IMR-90 (cell line): ENCODE measurements at regions not wholly inside any gene's neighbourhood (a gene's known extent, or its start where the extent isn't known, plus 50 kb on each side); places are given as distances from the start of the nearest gene placed in this dataset.

Source experiments
- ATAC-seq: fragments of 200-7000 bp; cut with Tn5 transposase; 2 replicates; pipeline ENCODE4 v1.9.1; 2020; ENCODE audit warnings: low read depth, mild to moderate bottlenecking, moderate library complexity
- BruUV-seq: library from RNA; stranded (reverse); fragments of 400-500 nt; replicated peaks from 2 replicates; lab custom pipeline; 2021; lab: Mats Ljungman, UMichigan
- CTCF ChIA-PET: fragments of 300-600 bp; formaldehyde crosslinking; extraction: SDS; loops from one replicate; lab custom pipeline; 2021; ENCODE audit warnings: antibody characterized with exemption; lab: Yijun Ruan, JAX
- POLR2A ChIA-PET: fragments of 300-600 bp; sonication (Branson Sonifier 250); formaldehyde crosslinking; loops from one replicate; lab custom pipeline; 2022; ENCODE audit warnings: antibody characterized with exemption; ENCODE audit not compliant: unreplicated experiment; lab: Charles Lee
- DNase-seq: peaks from one replicate; pipeline ENCODE4 v3.0.0; 2013
- H2AFZ ChIP-seq: replicated peaks from 2 replicates; pipeline ENCODE3; 2013; ENCODE audit warnings: low read length, mild to moderate bottlenecking; ENCODE audit not compliant: poor library complexity
- H2AK5ac ChIP-seq: 2 replicates; pipeline ENCODE4 v1.6.1; 2013; ENCODE audit warnings: low read depth, low read length, inconsistent platforms
- H2AK9ac ChIP-seq: replicated peaks from 2 replicates; pipeline ENCODE3; 2013; ENCODE audit warnings: mild to moderate bottlenecking, low read depth, low read length, moderate library complexity; ENCODE audit not compliant: poor library complexity
- H2BK120ac ChIP-seq: 2 replicates; pipeline ENCODE4 v1.6.1; 2013; ENCODE audit warnings: low read depth, low read length, inconsistent platforms
- H2BK15ac ChIP-seq: 3 replicates; pipeline ENCODE4 v1.6.1; 2013; ENCODE audit warnings: low read depth, low read length, inconsistent platforms
- H2BK20ac ChIP-seq: 2 replicates; pipeline ENCODE4 v1.6.1; 2013; ENCODE audit warnings: low read depth, mild to moderate bottlenecking, inconsistent platforms, low read length, moderate library complexity
- H2BK5ac ChIP-seq: 2 replicates; pipeline ENCODE4 v1.6.1; 2013; ENCODE audit warnings: mild to moderate bottlenecking, low read depth, low read length, inconsistent platforms; ENCODE audit not compliant: poor library complexity, severe bottlenecking
- H3K14ac ChIP-seq: replicated peaks from 2 replicates; pipeline ENCODE4 v1.6.1; 2013; ENCODE audit warnings: low read depth, low read length, inconsistent platforms
- H3K18ac ChIP-seq: 2 replicates; pipeline ENCODE4 v1.6.1; 2013; ENCODE audit warnings: low read depth, low read length, control low read depth
- H3K23ac ChIP-seq: 2 replicates; pipeline ENCODE4 v1.6.1; 2013; ENCODE audit warnings: low read depth, low read length, inconsistent platforms
- H3K27ac ChIP-seq: 2 replicates; pipeline ENCODE4 v1.5.1; 2013; ENCODE audit warnings: mild to moderate bottlenecking, control low read depth, low read length; ENCODE audit not compliant: insufficient read depth
- H3K27me3 ChIP-seq: 2 replicates; pipeline ENCODE4 v1.6.1; 2013; ENCODE audit warnings: low read length; ENCODE audit not compliant: control insufficient read depth, insufficient read depth
- H3K36me3 ChIP-seq: 2 replicates; pipeline ENCODE4 v1.6.1; 2013; ENCODE audit warnings: low read length, mixed read lengths; ENCODE audit not compliant: control insufficient read depth, insufficient read depth
- H3K4ac ChIP-seq: 2 replicates; pipeline ENCODE4 v1.6.1; 2013; ENCODE audit warnings: low read depth, low read length, inconsistent platforms
- H3K4me1 ChIP-seq: 2 replicates; pipeline ENCODE4 v1.6.1; 2013; ENCODE audit warnings: low read length, mixed read lengths; ENCODE audit not compliant: control insufficient read depth, insufficient read depth
- H3K4me2 ChIP-seq: 2 replicates; pipeline ENCODE4 v1.6.1; 2013; ENCODE audit warnings: low read depth, mild to moderate bottlenecking, control low read depth, low read length, moderate library complexity
- H3K4me3 ChIP-seq: 2 replicates; pipeline ENCODE4 v1.5.1; 2013; ENCODE audit warnings: low read depth, mild to moderate bottlenecking, control low read depth, low read length, moderate library complexity; ENCODE audit not compliant: insufficient read depth
- H3K56ac ChIP-seq: 2 replicates; pipeline ENCODE4 v1.6.1; 2013; ENCODE audit warnings: low read length, inconsistent platforms; ENCODE audit not compliant: insufficient read depth; ENCODE audit errors: extremely low read depth
- H3K79me1 ChIP-seq, 2 experiments: 2 replicates each; pipeline ENCODE4 v1.6.1; 2013; ENCODE audit warnings: low read length in 2 of 2, inconsistent platforms in 1 of 2, low read depth in 1 of 2
- H3K9ac ChIP-seq: 2 replicates; pipeline ENCODE4 v1.6.1; 2013; ENCODE audit warnings: low read depth, low read length, control low read depth
- H3K9me1 ChIP-seq: 2 replicates; pipeline ENCODE4 v1.6.1; 2013; ENCODE audit warnings: low read length, inconsistent platforms; ENCODE audit not compliant: insufficient read depth
- H3K9me3 ChIP-seq: 2 replicates; pipeline ENCODE4 v1.6.1; 2013; ENCODE audit warnings: low read length; ENCODE audit not compliant: control insufficient read depth, insufficient read depth
- H4K20me1 ChIP-seq: 2 replicates; pipeline ENCODE4 v1.6.1; 2013; ENCODE audit warnings: low read length, inconsistent platforms; ENCODE audit not compliant: insufficient read depth
- H4K5ac ChIP-seq: 2 replicates; pipeline ENCODE4 v1.6.1; 2013; ENCODE audit warnings: mild to moderate bottlenecking, low read depth, low read length, control low read depth
- H4K8ac ChIP-seq, 2 experiments: 2 replicates each; pipeline ENCODE4 v1.6.1; 2013; ENCODE audit warnings: low read depth in 2 of 2, low read length in 2 of 2, control low read depth in 1 of 2, inconsistent platforms in 1 of 2
- H4K91ac ChIP-seq: 2 replicates; pipeline ENCODE4 v1.6.1; 2013; ENCODE audit warnings: low read depth, low read length, inconsistent platforms; ENCODE audit not compliant: insufficient read depth
- BHLHE40 ChIP-seq: fragments of 150-350 bp; IDR thresholded peaks from 2 replicates; pipeline ENCODE4 v1.6.1; 2016; ENCODE audit warnings: mild to moderate bottlenecking, low read depth, low read length
- CEBPB ChIP-seq: IDR thresholded peaks from 2 replicates; pipeline ENCODE4 v1.6.1; 2012; ENCODE audit warnings: low read depth, low read length, improper control_type of control experiment
- CHD1 ChIP-seq: IDR thresholded peaks from 2 replicates; pipeline ENCODE4 v1.6.1; 2012; ENCODE audit warnings: low read depth, low read length, improper control_type of control experiment
- CTCF ChIP-seq: conservative IDR thresholded peaks from 2 replicates; pipeline ENCODE4 v1.5.1; 2012; ENCODE audit warnings: mild to moderate bottlenecking, low read depth, low read length, improper control_type of control experiment
- ELK1 ChIP-seq: fragments of 150-350 bp; IDR thresholded peaks from 2 replicates; pipeline ENCODE4 v1.6.1; 2016; ENCODE audit warnings: low read depth, mild to moderate bottlenecking, low read length, moderate library complexity, borderline replicate concordance
- MAZ ChIP-seq: IDR thresholded peaks from 2 replicates; pipeline ENCODE4 v1.6.1; 2012; ENCODE audit warnings: low read depth, mild to moderate bottlenecking, low read length, improper control_type of control experiment, moderate library complexity, borderline replicate concordance
- MXI1 ChIP-seq: IDR thresholded peaks from 2 replicates; pipeline ENCODE4 v1.6.1; 2012; ENCODE audit warnings: low read depth, mild to moderate bottlenecking, low read length, moderate library complexity, borderline replicate concordance
- POLR2A ChIP-seq: IDR thresholded peaks from 2 replicates; pipeline ENCODE4 v1.6.1; 2012; ENCODE audit warnings: mild to moderate bottlenecking, low read depth, low read length
- RCOR1 ChIP-seq: IDR thresholded peaks from 2 replicates; pipeline ENCODE4 v1.6.1; 2012; ENCODE audit warnings: mild to moderate bottlenecking, low read length, improper control_type of control experiment; ENCODE audit not compliant: insufficient replicate concordance
- SMC3 ChIP-seq: fragments of 150-350 bp; IDR thresholded peaks from 2 replicates; pipeline ENCODE4 v1.6.1; 2016; ENCODE audit warnings: low read depth, mild to moderate bottlenecking, antibody characterized with exemption, low read length, moderate library complexity
- WGBS, 2 experiments: methylation state at CpG; one replicate each; pipeline versions ENCODE4 v1.1.5 to v1.1.7; 2013; ENCODE audit warnings: missing lambda C conversion rate in 2 of 2; ENCODE audit not compliant: insufficient read length in 1 of 2; ENCODE audit errors: extremely low coverage in 2 of 2; 5-methylcytosine and 5-hydroxymethylcytosine counted together
- dilution Hi-C: fragments of 300-500 bp; cut with HindIII; formaldehyde crosslinking; loops from one replicate; pipeline ENCODE4 v1.14.3; 2018; ENCODE audit warnings: low sequenced_read_pairs; ENCODE audit not compliant: unreplicated experiment
- in situ Hi-C: fragments of 300-500 bp; cut with MboI; formaldehyde crosslinking; loops from 3 replicates; pipeline ENCODE4 v1.14.3; 2019; ENCODE audit warnings: low sequenced_read_pairs, inconsistent platforms, mixed read lengths
- intact Hi-C: fragments of 100-400 bp; cut with micrococcal nuclease; formaldehyde crosslinking; loops from 2 replicates; pipeline ENCODE4 v1.10.0; 2022
- TF ChIP-seq, protein P1 (sequence below): fragments of 150-350 bp; IDR thresholded peaks from 2 replicates; pipeline ENCODE4 v1.6.1; 2017; ENCODE audit warnings: mild to moderate bottlenecking, antibody characterized with exemption, low read length, low read depth

- in situ Hi-C loops (no loop called here), intact Hi-C loops (no loop called here), dilution Hi-C loops (no loop called here)
- Histone ChIP-seq H3K9ac (no peak overlapping the region), H2AK9ac (no peak overlapping the region), H3K4me3 (no peak overlapping the region), H4K20me1 (no peaks in the 10 kb centered on the region), H3K9me3 (no peaks in the 10 kb centered on the region; the same call in 1 of the 2 replicates), H3K27me3 (no peaks in the 10 kb centered on the region; the same call in none of the 2 replicates), H3K36me3 (no peaks in the 10 kb centered on the region), H3K4ac (no peak overlapping the region), H3K27ac (no peak overlapping the region), H2AFZ (no peak overlapping the region), H3K56ac (no peak overlapping the region), H3K79me1 (no peaks in the 10 kb centered on the region), H3K23ac (no peak overlapping the region), H2BK20ac (no peak overlapping the region), H3K14ac (no peak overlapping the region), H3K9me1 (no peaks in the 10 kb centered on the region), H3K18ac (no peak overlapping the region), H3K4me1 (no peaks in the 10 kb centered on the region; the same call in 1 of the 2 replicates), H3K4me2 (no peak overlapping the region), H4K5ac (no peak overlapping the region), H2BK120ac (no peak overlapping the region), H4K8ac (no peak overlapping the region), H2BK15ac (no peak overlapping the region), H2AK5ac (no peak overlapping the region), H2BK5ac (no peak overlapping the region), H4K91ac (no peak overlapping the region)
- no peak for TF ChIP-seq POLR2A
- TF ChIP-seq CTCF, result no peak
- no peak for TF ChIP-seq MXI1
- no peak for TF ChIP-seq CHD1
- TF ChIP-seq MAZ, result no peak
- no peak for TF ChIP-seq RCOR1
- TF ChIP-seq ELK1, result no peak
- TF ChIP-seq, protein P1, sequence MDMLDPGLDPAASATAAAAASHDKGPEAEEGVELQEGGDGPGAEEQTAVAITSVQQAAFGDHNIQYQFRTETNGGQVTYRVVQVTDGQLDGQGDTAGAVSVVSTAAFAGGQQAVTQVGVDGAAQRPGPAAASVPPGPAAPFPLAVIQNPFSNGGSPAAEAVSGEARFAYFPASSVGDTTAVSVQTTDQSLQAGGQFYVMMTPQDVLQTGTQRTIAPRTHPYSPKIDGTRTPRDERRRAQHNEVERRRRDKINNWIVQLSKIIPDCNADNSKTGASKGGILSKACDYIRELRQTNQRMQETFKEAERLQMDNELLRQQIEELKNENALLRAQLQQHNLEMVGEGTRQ, result no peak
- TF ChIP-seq CEBPB, result no peak
- no peak for TF ChIP-seq SMC3
- TF ChIP-seq BHLHE40, result no peak
- no CpG with 5 or more reads among the region's 6 CpGs for WGBS, 2 experiments
- POLR2A ChIA-PET, result no interaction called here
- ATAC-seq, result no peak
- CTCF ChIA-PET, result no interaction called here
- no peak for DNase-seq
- no TSS peak for BruUV-seq
Observed at GRCh38 chr7:33794419-33794818, 110.9 kb upstream of the BMPER start.
